Erythroblast (primary cell): ENCODE measurements at regions not wholly inside any gene's neighbourhood (a gene's known extent, or its start where the extent isn't known, plus 50 kb on each side); places are given as distances from the start of the nearest gene placed in this dataset.

Experiments used
- GATA1 ChIP-seq: IDR thresholded peaks from 2 replicates; pipeline ENCODE4 v1.6.1; 2011; ENCODE audit warnings: low read depth, mild to moderate bottlenecking, control low read depth, low read length, moderate library complexity
- POLR2A ChIP-seq: IDR thresholded peaks from 2 replicates; pipeline ENCODE4 v1.6.1; 2011; ENCODE audit warnings: mild to moderate bottlenecking, low read length

- TF ChIP-seq POLR2A (no peak), GATA1 (no peak)
These were observed 225.8 kb upstream of the TEX13C start for GRCh38 chrX:125093852-125094251.
